Thyroid gland (tissue), 4 donors: ENCODE measurements at regions not wholly inside any gene's neighbourhood (a gene's known extent, or its start where the extent isn't known, plus 50 kb on each side); places are given as distances from the start of the nearest gene placed in this dataset. TPM values are rescaled to one million over a fixed set of nuclear protein-coding genes. Genes with fewer than 3 reads are reported as not detected.
"Not testable (repeated sequence)": the region's sequence is repeated elsewhere in the genome, so short reads cannot be mapped to it uniquely, and the experiment has no call there.

Source experiments
- DNase-seq, 2 donors: peaks; one replicate each; pipeline ENCODE4 v3.0.0-alpha.2; 2019
- H3K27ac ChIP-seq, 3 donors: fragments of 200-600 bp; sonication (generic); 1 replicate in 2 of 3; 2 replicates in 1 of 3; pipeline ENCODE4 v1.5.1; 2016 to 2019; ENCODE audit warnings: mild to moderate bottlenecking in 1 of 3, moderate library complexity in 1 of 3
- H3K27me3 ChIP-seq: fragments of 200-600 bp; sonication (generic); one replicate; pipeline ENCODE4 v1.5.1; 2019
- H3K36me3 ChIP-seq, 2 donors: fragments of 200-600 bp; sonication (generic); one replicate each; pipeline ENCODE4 v1.5.1; 2016 to 2019
- H3K4me1 ChIP-seq, 2 donors: fragments of 200-600 bp; sonication (generic); one replicate each; pipeline ENCODE4 v1.5.1; 2017 to 2019
- H3K4me3 ChIP-seq, 3 donors: fragments of 200-600 bp; sonication (generic); replicated peaks in 1 of 3; 1 replicate in 2 of 3; 2 replicates in 1 of 3; pipeline ENCODE4 v1.5.1; 2016; ENCODE audit warnings: mild to moderate bottlenecking in 1 of 3
- H3K9me3 ChIP-seq: fragments of 200-600 bp; sonication (generic); one replicate; pipeline ENCODE4 v1.5.1; 2017
- CTCF ChIP-seq, 6 experiments: fragments of 200-600 bp in 3 of 6; fragments of 450-650 bp in 3 of 6; sonication (generic) in 3 of 6; IDR thresholded peaks; one replicate each; pipeline ENCODE4 v1.5.1; 2016 to 2019; ENCODE audit warnings: antibody characterized with exemption in 6 of 6, mild to moderate bottlenecking in 2 of 6, inconsistent platforms in 1 of 6, moderate library complexity in 1 of 6
- POLR2A ChIP-seq, 2 donors: fragments of 450-650 bp; IDR thresholded peaks; one replicate each; pipeline ENCODE4 v1.6.1; 2017; ENCODE audit warnings: antibody characterized with exemption in 2 of 2, mild to moderate bottlenecking in 2 of 2, moderate library complexity in 1 of 2
- WGBS, 2 donors: methylation state at CpG; one replicate each; pipeline ENCODE4 v1.1.5; 2017; 5-methylcytosine and 5-hydroxymethylcytosine counted together
- intact Hi-C: fragments of 100-400 bp; cut with DNase I; formaldehyde crosslinking; loops from one replicate; pipeline ENCODE4 v1.15.1; 2023
- small RNA-seq: library from RNA; depleted of rRNA; stranded (forward); fragments of <200 nt; gene quantifications from one replicate; pipeline ENCODE3, GENCODE V24; 2016

GRCh38 chr1:26626994-26627393, 68.8 kb upstream of the ARID1A start:
- intact Hi-C loops: no loop called here
- WGBS, 2 donors: 39 to 71% methylated on average over 1 of the region's 1 CpG

GRCh38 chr1:26627954-26628353, 67.9 kb upstream of the ARID1A start:
- H3K9me3 ChIP-seq: no peaks in the 10 kb centered on the region
- 86 to 89% methylated on average over 3 of the region's 3 CpGs for WGBS, 2 donors
- H3K4me1 ChIP-seq: peaks cover 0 to 3% of the 10 kb centered on the region in 2 donors
- TF ChIP-seq POLR2A (IDR thresholded peaks at IDR 0.05): no peak
- no peak for TF ChIP-seq CTCF (IDR thresholded peaks at IDR 0.05)
- H3K27ac ChIP-seq: no peak overlapping the region
- intact Hi-C loops: no loop called here
- H3K27me3 ChIP-seq: no peaks in the 10 kb centered on the region
- H3K36me3 ChIP-seq: no peaks in the 10 kb centered on the region
- no peak for DNase-seq
- no peak overlapping the region for H3K4me3 ChIP-seq

More at GRCh38 chr1:26626994-26627393, 68.8 kb upstream of the ARID1A start:
- no peaks in the 10 kb centered on the region for H3K27me3 ChIP-seq
- peak; percentile 50 to 56 for DNase-seq
- H3K27ac ChIP-seq: peak overlapping the region; percentile 42 to 60 (median 52)
- H3K4me1 ChIP-seq: peaks cover 0 to 10% of the 10 kb centered on the region in 2 donors
- no peaks in the 10 kb centered on the region for H3K36me3 ChIP-seq
- H3K9me3 ChIP-seq: no peaks in the 10 kb centered on the region
- H3K4me3 ChIP-seq: no peak overlapping the region
- no peak for TF ChIP-seq POLR2A (IDR thresholded peaks at IDR 0.05)
- TF ChIP-seq CTCF (IDR thresholded peaks at IDR 0.05): no peak

GRCh38 chr1:26630634-26631033, 65.2 kb upstream of the ARID1A start:
- Histone ChIP-seq H3K9me3 (no peaks in the 10 kb centered on the region), H3K27me3 (no peaks in the 10 kb centered on the region), H3K36me3 (no peaks in the 10 kb centered on the region), H3K4me3 (no peak overlapping the region), H3K27ac (no peak overlapping the region), H3K4me1 (peaks cover 0 to 7% of the 10 kb centered on the region in 2 donors)
- intact Hi-C loops: no loop called here
- TF ChIP-seq POLR2A (IDR thresholded peaks at IDR 0.05) (no peak), CTCF (IDR thresholded peaks at IDR 0.05) (no peak)
- no peak for DNase-seq
- 93 to 98% methylated on average over 3 of the region's 3 CpGs for WGBS, 2 donors

- H3K4me1 ChIP-seq: peaks cover 7 to 15% of the 10 kb centered on the region in 2 donors
- H3K36me3 ChIP-seq, DNase-seq, intact Hi-C loops, H3K27me3 ChIP-seq, H3K4me3 ChIP-seq, H3K9me3 ChIP-seq: not testable (repeated sequence)
- 88 to 92% methylated on average over 3 of the region's 3 CpGs for WGBS, 2 donors
- peak overlapping the region in 1 of 3 donors; percentile 22 for H3K27ac ChIP-seq
Measured at GRCh38 chr1:26635800-26636199, 60.0 kb upstream of the ARID1A start.

- 27 to 42% methylated on average over 1 of the region's 1 CpG for WGBS, 2 donors
- TF ChIP-seq POLR2A (IDR thresholded peaks at IDR 0.05) (no peak), CTCF (IDR thresholded peaks at IDR 0.05) (no peak)
Measured at GRCh38 chr1:26645734-26646133, 50.1 kb upstream of the ARID1A start.

More at GRCh38 chr1:26645734-26646133, 50.1 kb upstream of the ARID1A start:
- intact Hi-C loops: no loop called here
- no peak overlapping the region for H3K4me3 ChIP-seq
- H3K9me3 ChIP-seq: no peaks in the 10 kb centered on the region
- no peak for DNase-seq
- H3K27me3 ChIP-seq: no peaks in the 10 kb centered on the region
- H3K4me1 ChIP-seq: peaks cover 0 to 5% of the 10 kb centered on the region in 2 donors
- no peak overlapping the region for H3K27ac ChIP-seq
- no peaks in the 10 kb centered on the region for H3K36me3 ChIP-seq

Small RNAs in the stretch of these regions (small RNA-seq; reads per million reads assigned to genes)
- gene AL627313.1: not detected
- not detected for gene RF01210
